IPS DF 4.7 (cell line): ENCODE measurements at regions not wholly inside any gene's neighbourhood (a gene's known extent, or its start where the extent isn't known, plus 50 kb on each side); places are given as distances from the start of the nearest gene placed in this dataset.
A peak's percentile ranks its signal among the peaks of the same experiment; 100 is the strongest.

Experiments
- DNase-seq: peaks from one replicate; pipeline ENCODE4 v3.0.0-alpha.2; 2013; ENCODE audit warnings: low spot score; ENCODE audit errors: extremely low read depth

GRCh38 chr6:22668717-22669116 lies 99.4 kb downstream of the HDGFL1 start:
- DNase-seq: no peak

DNA sequence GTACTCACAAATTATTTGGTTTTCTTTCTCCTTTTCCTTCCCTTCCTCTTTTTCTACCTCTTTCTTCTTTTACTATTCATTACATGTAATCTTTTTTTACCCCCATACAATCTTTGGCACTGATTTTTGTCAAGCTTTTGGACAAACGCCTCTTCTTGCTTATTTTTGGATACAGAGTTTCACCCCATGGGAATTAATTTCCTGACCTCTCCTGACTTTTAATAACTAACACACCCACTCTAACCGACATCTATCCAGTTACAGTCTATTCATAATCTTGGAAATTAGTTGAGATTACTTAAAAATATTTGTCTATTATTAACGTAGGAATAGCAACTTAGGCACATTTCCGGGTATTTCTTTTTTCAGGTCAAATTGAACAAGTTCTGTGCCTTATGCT lies 101.2 kb downstream of the HDGFL1 start:
- DNase-seq: no peak

- no peak for DNase-seq
These were observed 104.1 kb downstream of the HDGFL1 start for GRCh38 chr6:22673474-22673873.

GRCh38 chr6:22680950-22681349 lies 111.6 kb downstream of the HDGFL1 start:
- DNase-seq: no peak

GRCh38 chr6:22681761-22682160 lies 112.4 kb downstream of the HDGFL1 start:
- no peak for DNase-seq

DNA sequence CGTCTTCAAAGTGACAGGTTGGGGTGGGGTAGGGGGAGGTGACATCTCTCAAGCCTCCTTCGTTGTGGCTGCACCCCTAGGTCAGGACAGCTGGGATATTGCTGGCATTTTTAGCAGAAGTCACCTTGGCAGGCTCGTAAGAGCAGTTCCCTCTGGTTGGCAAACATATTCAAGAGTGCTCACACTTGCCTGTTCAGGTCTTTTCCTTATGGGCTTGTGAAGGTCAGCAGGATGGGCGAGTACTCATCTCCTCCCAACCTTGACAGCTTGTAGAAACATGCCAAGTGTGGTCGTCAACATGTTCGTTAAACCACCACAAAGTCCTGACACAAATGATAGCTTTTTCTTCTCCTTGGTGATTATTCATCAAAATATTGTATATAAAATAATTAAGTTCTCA lies 113.6 kb downstream of the HDGFL1 start:
- DNase-seq: no peak

- DNase-seq: no peak
These were observed 121.1 kb downstream of the HDGFL1 start for GRCh38 chr6:22690446-22690845.

GRCh38 chr6:22694092-22694724 lies 124.8 kb downstream of the HDGFL1 start:
- no peak for DNase-seq

GRCh38 chr6:22696481-22696880 lies 127.1 kb downstream of the HDGFL1 start:
- no peak for DNase-seq

- no peak for DNase-seq
These were observed 127.9 kb downstream of the HDGFL1 start for GRCh38 chr6:22697306-22697705.

- no peak for DNase-seq
These were observed 129.8 kb downstream of the HDGFL1 start for GRCh38 chr6:22699151-22699550.

- DNase-seq: no peak
These were observed 137.3 kb downstream of the HDGFL1 start for GRCh38 chr6:22706651-22707050.

DNA sequence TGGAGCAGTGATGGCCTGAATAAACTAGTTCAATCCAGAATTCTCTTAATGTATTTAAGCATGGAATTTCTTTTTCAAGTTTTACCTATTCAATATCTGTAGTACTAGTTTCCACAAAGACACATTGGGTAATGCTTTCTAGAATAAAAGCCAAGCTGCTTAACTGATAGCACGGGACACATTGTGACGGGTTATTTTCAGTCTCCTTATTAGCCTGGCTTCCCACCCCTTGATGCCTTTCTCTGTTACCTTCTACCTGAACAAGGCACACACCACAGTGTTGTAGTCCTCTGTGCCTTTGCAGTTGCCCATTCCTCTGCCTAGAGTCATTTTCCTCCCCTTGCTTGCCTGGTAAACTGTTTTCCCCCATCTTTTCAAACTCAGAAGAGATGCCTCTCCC lies 139.1 kb downstream of the HDGFL1 start:
- no peak for DNase-seq

DNA sequence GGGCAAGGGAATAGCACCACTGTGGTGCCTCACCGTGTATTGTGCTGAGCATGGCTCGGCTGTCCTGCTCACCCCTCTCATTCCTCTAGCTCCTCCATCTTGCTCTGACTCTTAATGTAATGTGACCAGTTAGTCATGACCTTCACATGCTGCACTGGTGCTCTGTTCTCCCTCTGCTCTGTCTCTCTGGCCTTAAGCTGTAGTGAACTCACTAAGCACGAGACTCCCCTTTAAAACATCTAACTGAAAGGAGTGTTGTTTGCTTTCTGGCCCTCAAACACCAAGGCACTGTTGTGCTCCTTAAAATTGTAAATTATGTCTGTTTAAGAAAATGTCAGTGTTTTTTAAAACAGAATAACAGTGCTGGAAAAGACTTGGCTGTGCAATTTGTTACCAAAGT lies 140.4 kb downstream of the HDGFL1 start:
- DNase-seq: no peak

- DNase-seq: no peak
These were observed 147.4 kb downstream of the HDGFL1 start for GRCh38 chr6:22716721-22717120.

- no peak for DNase-seq
These were observed 148.5 kb downstream of the HDGFL1 start for GRCh38 chr6:22717915-22718314.

DNA sequence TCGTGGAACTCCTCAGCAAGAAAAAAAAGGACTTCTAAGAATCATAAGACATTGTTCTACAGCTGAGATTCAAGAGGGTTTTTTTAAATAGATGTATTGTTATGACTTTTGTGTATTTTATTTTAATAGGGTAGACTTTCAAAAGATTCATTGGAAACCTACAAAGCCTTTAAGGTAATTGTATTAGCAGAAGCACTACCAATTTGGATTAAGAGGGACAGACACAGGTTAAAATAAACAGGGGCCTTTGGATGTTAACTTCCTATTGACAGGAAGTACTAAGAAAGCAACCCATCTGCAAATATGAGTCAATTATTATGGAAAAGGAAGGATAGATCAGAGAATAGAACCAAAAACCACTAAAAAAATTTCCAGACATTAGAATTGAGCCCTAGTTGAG lies 153.5 kb downstream of the HDGFL1 start:
- DNase-seq: no peak

GRCh38 chr6:22726966-22727365 lies 157.6 kb downstream of the HDGFL1 start:
- no peak for DNase-seq

DNA sequence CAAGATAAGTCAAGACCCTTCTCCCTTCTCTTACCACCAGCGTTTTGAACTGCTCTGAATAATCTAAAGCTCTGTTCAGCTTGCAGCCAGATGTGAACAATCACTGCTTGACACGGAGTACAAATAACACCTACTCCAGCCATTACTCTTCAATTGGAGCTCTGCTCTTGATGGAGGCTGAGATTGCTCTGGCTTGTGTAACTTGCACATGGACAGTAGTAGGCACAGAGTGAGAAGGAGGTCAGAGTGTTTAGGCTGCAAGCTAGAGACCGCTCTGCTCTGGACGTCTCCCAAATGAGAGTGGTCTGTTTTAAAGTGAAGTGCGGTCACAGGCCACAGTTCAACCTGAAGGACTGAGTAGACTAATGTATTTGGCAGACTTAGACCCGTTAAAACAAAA lies 158.3 kb downstream of the HDGFL1 start:
- DNase-seq: no peak

DNA sequence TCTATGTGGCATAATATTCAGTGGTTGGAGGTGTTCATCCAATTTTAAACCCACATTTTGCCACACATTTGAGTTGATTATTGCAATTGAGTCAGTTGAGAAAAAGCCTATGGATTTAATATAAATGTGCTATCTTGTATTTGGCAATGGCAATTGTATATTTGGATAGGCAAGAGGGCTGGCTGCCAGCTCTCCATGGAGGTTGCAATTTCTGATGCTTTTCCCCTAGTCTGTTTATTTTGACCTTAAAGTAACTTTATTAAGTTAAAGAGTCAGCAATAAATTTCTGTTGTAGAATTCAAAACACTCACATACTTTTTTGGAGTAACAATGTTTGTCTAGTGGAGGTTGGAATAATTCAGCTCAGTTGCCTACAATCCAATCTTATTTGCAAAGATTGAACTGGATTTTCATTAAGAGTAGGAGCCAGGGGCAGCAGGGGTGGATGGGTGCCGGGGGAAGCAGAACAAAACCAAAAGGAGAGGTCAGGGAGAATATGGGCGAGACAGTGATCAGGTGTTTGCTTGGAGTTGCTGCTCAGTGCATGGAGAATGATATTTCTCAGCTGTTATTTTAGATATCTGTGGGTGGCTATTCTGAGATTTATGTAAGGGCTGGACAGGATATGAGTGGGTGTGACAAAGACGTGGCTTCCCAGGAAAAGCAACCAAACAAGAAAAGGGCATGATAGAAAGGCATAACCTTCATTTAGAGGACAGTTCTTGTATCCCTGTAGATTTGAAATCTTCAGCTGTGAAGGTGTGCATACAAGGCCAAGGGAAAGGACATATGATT lies 163.0 kb downstream of the HDGFL1 start:
- no peak for DNase-seq

DNA sequence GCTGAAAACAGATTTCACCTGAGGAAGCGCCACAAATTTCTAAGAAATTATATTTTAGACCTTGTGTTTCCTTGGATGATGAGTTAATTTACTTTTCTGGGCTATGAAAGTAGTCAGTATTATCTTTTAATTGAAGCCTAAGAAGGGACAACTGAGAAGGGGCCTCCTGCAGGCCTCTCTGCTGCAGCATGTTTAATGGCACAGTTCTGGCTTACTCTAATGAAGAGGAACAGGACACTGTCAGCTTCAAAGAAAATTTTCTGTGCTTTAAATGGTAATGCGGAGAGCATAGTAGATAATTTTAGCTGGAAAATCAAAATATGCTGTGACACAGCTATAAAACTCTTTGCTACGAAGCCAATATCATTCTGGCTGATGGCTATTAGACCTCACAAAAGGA lies 167.4 kb downstream of the HDGFL1 start:
- DNase-seq: no peak

GRCh38 chr6:22737331-22737730 lies 168.0 kb downstream of the HDGFL1 start:
- DNase-seq: peak; percentile 56

GRCh38 chr6:22738194-22738593 lies 168.8 kb downstream of the HDGFL1 start:
- DNase-seq: no peak
